Thoracic aorta (tissue), 2 donors: ENCODE measurements at regions not wholly inside any gene's neighbourhood (a gene's known extent, or its start where the extent isn't known, plus 50 kb on each side); places are given as distances from the start of the nearest gene placed in this dataset.

Experiments used
- ATAC-seq: fragments of 150-250 bp; one replicate; pipeline ENCODE4 v1.8.0; 2017; ENCODE audit warnings: low read depth; ENCODE audit not compliant: insufficient number of reproducible peaks, low FRiP score
- DNase-seq: peaks from one replicate; pipeline ENCODE4 v3.0.0-alpha.2; 2020; ENCODE audit warnings: low spot score
- H3K27ac ChIP-seq, 2 donors: fragments of 200-600 bp; sonication (generic); 1 replicate in 1 of 2; 2 replicates in 1 of 2; pipeline ENCODE4 v1.5.1; 2016; ENCODE audit warnings: mild to moderate bottlenecking in 2 of 2, moderate library complexity in 2 of 2
- H3K27me3 ChIP-seq: fragments of 200-600 bp; sonication (generic); replicated peaks from 2 replicates; pipeline ENCODE4 v1.6.0; 2016; ENCODE audit warnings: mild to moderate bottlenecking; ENCODE audit not compliant: insufficient read depth
- H3K36me3 ChIP-seq: fragments of 200-600 bp; sonication (generic); one replicate; pipeline ENCODE4 v1.5.1; 2016
- H3K4me1 ChIP-seq, 2 donors: fragments of 200-600 bp; sonication (generic); 1 replicate in 1 of 2; 2 replicates in 1 of 2; pipeline versions ENCODE4 v1.5.1 to v1.6.0; 2016; ENCODE audit warnings: low read depth in 2 of 2, mild to moderate bottlenecking in 1 of 2; ENCODE audit not compliant: control insufficient read depth in 1 of 2
- H3K4me3 ChIP-seq: fragments of 200-600 bp; sonication (generic); 2 replicates; pipeline ENCODE4 v1.5.1; 2016; ENCODE audit warnings: mild to moderate bottlenecking
- H3K9me3 ChIP-seq: fragments of 200-600 bp; sonication (generic); 2 replicates; pipeline ENCODE4 v1.5.1; 2016
- CTCF ChIP-seq: fragments of 200-600 bp; sonication (generic); IDR thresholded peaks from one replicate; pipeline ENCODE4 v1.5.1; 2019; ENCODE audit warnings: antibody characterized with exemption

- Histone ChIP-seq H3K27ac (no peak overlapping the region), H3K4me3 (no peak overlapping the region), H3K9me3 (no peaks in the 10 kb centered on the region), H3K27me3 (no peaks in the 10 kb centered on the region), H3K36me3 (no peaks in the 10 kb centered on the region), H3K4me1 (no peaks in the 10 kb centered on the region)
- no peak for TF ChIP-seq CTCF
- no peak for DNase-seq
- no peak for ATAC-seq
These were observed 694.9 kb upstream of the KLHL29 start for GRCh38 chr2:22690096-22690495.

- H3K36me3 ChIP-seq: no peaks in the 10 kb centered on the region
- ATAC-seq: no peak
These were observed 693.3 kb upstream of the KLHL29 start for GRCh38 chr2:22691666-22692065.

GRCh38 chr2:22692746-22693145 lies 692.2 kb upstream of the KLHL29 start:
- no peaks in the 10 kb centered on the region for H3K9me3 ChIP-seq
- no peak for ATAC-seq

More at GRCh38 chr2:22691666-22692065, 693.3 kb upstream of the KLHL29 start:
- no peak overlapping the region for H3K27ac ChIP-seq
- no peaks in the 10 kb centered on the region for H3K4me1 ChIP-seq
- H3K4me3 ChIP-seq: no peak overlapping the region
- TF ChIP-seq CTCF: no peak
- no peaks in the 10 kb centered on the region for H3K27me3 ChIP-seq
- no peak for DNase-seq
- no peaks in the 10 kb centered on the region for H3K9me3 ChIP-seq

GRCh38 chr2:22694300-22694699 lies 690.7 kb upstream of the KLHL29 start:
- TF ChIP-seq CTCF: no peak
- Histone ChIP-seq H3K27me3 (no peaks in the 10 kb centered on the region), H3K27ac (no peak overlapping the region), H3K36me3 (no peaks in the 10 kb centered on the region), H3K9me3 (no peaks in the 10 kb centered on the region), H3K4me1 (no peaks in the 10 kb centered on the region), H3K4me3 (no peak overlapping the region)
- DNase-seq (no peak), ATAC-seq (no peak)

More at GRCh38 chr2:22692746-22693145, 692.2 kb upstream of the KLHL29 start:
- H3K27me3 ChIP-seq: no peaks in the 10 kb centered on the region
- no peak for TF ChIP-seq CTCF
- no peaks in the 10 kb centered on the region for H3K4me1 ChIP-seq
- no peak overlapping the region for H3K4me3 ChIP-seq
- no peaks in the 10 kb centered on the region for H3K36me3 ChIP-seq
- no peak overlapping the region for H3K27ac ChIP-seq
- DNase-seq: no peak

- Histone ChIP-seq H3K9me3 (no peaks in the 10 kb centered on the region), H3K36me3 (no peaks in the 10 kb centered on the region), H3K4me1 (no peaks in the 10 kb centered on the region), H3K4me3 (no peak overlapping the region), H3K27ac (no peak overlapping the region), H3K27me3 (no peaks in the 10 kb centered on the region)
- TF ChIP-seq CTCF: no peak
- ATAC-seq (no peak), DNase-seq (no peak)
These were observed 690.1 kb upstream of the KLHL29 start for GRCh38 chr2:22694856-22695255.
